LNCAP (cell line): ENCODE measurements at regions not wholly inside any gene's neighbourhood (a gene's known extent, or its start where the extent isn't known, plus 50 kb on each side); places are given as distances from the start of the nearest gene placed in this dataset.

Experiments used
- TF ChIP-seq, protein P1 (sequence below): fragments of 450-650 bp; IDR thresholded peaks from 2 replicates; pipeline ENCODE4 v1.5.1; 2017; ENCODE audit warnings: mild to moderate bottlenecking

GRCh38 chr14:97331058-97331457, 533.9 kb downstream of the VRK1 start:
- TF ChIP-seq, protein P1, sequence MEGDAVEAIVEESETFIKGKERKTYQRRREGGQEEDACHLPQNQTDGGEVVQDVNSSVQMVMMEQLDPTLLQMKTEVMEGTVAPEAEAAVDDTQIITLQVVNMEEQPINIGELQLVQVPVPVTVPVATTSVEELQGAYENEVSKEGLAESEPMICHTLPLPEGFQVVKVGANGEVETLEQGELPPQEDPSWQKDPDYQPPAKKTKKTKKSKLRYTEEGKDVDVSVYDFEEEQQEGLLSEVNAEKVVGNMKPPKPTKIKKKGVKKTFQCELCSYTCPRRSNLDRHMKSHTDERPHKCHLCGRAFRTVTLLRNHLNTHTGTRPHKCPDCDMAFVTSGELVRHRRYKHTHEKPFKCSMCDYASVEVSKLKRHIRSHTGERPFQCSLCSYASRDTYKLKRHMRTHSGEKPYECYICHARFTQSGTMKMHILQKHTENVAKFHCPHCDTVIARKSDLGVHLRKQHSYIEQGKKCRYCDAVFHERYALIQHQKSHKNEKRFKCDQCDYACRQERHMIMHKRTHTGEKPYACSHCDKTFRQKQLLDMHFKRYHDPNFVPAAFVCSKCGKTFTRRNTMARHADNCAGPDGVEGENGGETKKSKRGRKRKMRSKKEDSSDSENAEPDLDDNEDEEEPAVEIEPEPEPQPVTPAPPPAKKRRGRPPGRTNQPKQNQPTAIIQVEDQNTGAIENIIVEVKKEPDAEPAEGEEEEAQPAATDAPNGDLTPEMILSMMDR: no peak

DNA sequence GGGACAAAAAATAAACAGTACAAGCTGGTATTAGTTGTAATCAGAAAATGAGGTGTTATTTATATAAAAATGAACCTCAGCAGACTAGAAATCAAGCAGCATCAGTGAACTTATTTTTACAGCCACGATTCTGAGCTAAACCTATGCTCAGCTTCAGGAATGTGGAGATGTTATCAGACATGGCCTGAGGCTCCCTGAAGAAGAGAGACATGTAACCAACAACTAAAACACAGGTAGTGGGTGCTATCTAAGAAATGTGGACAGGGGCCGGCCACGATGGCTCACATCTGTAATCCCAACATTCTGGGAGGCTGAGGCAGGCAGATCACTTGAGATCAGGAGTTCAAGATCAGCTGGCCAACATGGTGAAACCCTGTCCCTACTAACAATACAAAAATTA, 534.3 kb downstream of the VRK1 start:
- TF ChIP-seq, protein P1: no peak

DNA sequence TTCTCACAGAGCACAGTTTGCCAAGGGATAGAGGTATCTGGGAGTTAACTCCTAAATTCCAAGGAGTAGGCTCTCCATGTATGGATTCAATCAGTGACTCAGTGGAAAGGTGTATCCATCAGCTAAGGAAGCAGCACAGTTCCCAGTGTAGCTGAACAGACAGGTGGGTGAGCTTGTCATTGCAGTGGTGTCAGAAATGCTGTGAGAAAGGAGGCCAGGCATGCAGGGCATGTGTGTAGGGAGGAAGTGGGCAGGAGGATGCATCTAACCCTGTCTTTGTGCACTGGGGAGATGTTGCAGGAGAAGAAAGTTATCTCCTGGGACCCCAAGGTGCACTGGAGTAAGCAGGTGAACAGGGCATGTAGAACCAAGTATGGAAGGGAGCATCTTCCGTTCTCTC, 539.0 kb downstream of the VRK1 start:
- TF ChIP-seq, protein P1: no peak

- TF ChIP-seq, protein P1: no peak
These were observed 539.6 kb downstream of the VRK1 start for GRCh38 chr14:97336816-97337215.

- TF ChIP-seq, protein P1: no peak
These were observed 540.1 kb downstream of the VRK1 start for GRCh38 chr14:97337267-97337666.

GRCh38 chr14:97337670-97338069, 540.5 kb downstream of the VRK1 start:
- TF ChIP-seq, protein P1: no peak

GRCh38 chr14:97344666-97345065, 547.5 kb downstream of the VRK1 start:
- TF ChIP-seq, protein P1: no peak

- TF ChIP-seq, protein P1: no peak
These were observed 549.5 kb downstream of the VRK1 start for GRCh38 chr14:97346675-97347074.
